GM19397 (cell line): ENCODE measurements at regions not wholly inside any gene's neighbourhood (a gene's known extent, or its start where the extent isn't known, plus 50 kb on each side); places are given as distances from the start of the nearest gene placed in this dataset.

Experiments
- ATAC-seq: cut with Tn5 transposase; IDR thresholded peaks from one replicate; pipeline ENCODE4 v1.9.1; 2021; ENCODE audit warnings: mild to moderate bottlenecking, moderate library complexity; ENCODE audit not compliant: unreplicated experiment

DNA sequence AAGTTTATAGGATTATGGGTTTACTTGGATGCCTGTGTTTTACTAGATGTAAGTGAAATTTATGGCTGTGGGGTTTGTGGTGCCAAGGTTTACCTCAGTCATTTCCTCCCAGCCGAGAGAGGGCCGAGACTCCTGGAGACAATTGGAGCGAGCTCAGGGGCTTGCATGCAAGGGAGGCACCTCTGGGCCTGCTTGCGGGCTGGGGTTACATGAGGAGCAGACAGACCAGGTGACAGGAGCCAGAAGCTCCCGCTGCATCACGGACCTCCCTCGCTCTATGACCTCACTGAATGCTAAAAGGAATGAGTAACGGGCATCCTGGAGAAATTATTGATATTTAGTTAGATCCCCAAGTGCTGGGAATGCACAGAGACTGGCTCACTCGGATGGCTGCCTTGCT lies 275.2 kb upstream of the KIRREL3 start:
- ATAC-seq, result no peak

- ATAC-seq, result no peak
Measured at GRCh38 chr11:127274328-127274676, 273.7 kb upstream of the KIRREL3 start.

GRCh38 chr11:127273593-127274327 lies 273.2 kb upstream of the KIRREL3 start:
- no peak for ATAC-seq

DNA sequence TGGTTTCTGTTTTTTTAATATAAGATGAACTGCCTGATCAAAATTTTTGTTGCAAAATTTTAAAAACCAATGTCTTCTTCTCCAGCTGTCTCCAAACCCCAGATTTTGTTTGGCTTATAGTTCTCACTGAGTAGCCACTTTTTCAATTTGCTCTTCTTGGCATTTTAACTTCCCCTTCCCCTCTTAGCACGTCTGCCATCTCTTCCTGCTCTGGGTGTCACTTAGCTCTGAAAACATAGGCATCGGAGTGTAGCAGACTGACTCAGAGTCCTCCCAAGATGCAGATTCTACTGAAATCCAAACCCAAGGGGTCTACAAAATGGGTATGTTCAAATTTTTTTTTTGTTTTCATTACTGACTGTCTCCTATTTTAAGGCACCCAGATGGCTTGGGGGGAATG lies 270.3 kb upstream of the KIRREL3 start:
- ATAC-seq, result no peak

- ATAC-seq, result no peak
Measured at GRCh38 chr11:127269911-127270310, 269.3 kb upstream of the KIRREL3 start.

DNA sequence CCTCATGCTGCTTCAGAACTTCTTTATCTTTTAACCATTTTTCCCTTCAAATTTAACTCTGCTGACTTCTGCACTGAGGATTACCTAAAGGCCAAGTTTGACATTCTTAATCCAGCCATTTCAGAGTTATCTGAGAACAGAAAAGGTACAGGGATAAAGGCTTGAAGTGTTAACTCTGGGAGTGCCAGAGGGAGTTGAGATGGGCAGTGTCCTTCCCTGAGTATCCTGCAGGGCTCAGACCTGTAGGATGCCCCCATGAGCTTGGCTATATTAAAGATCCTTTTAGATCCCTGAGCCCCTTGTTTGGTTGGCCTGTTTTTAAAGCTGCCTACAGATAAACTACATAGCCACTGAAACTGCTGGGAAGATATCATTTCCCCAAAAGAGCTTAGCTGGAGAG lies 268.4 kb upstream of the KIRREL3 start:
- ATAC-seq, result no peak

- no peak for ATAC-seq
Measured at GRCh38 chr11:127268521-127268920, 268.0 kb upstream of the KIRREL3 start.

- ATAC-seq, result no peak
Measured at GRCh38 chr11:127259102-127259501, 258.5 kb upstream of the KIRREL3 start.

- ATAC-seq, result no peak
Measured at GRCh38 chr11:127255209-127255608, 254.6 kb upstream of the KIRREL3 start.

DNA sequence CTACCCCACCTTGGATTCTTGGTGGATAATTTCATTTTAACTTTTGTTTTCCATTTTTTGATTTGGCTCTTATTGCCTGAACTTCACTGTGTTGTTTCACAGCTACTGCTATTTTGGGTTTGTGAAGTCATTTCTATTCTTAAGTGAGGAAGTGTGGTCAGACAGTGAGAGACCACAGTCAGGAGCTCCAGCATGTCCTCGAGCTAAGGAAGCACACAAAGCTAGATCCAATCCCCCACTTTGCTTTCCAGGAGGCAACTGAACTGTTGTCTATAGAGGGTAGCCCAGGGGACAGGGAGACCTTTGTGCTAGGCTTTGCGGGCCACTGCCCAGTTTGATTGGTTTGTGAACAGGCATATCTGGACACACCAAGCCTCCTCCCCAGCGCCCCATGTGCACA lies 251.8 kb upstream of the KIRREL3 start:
- no peak for ATAC-seq

GRCh38 chr11:127249576-127249975 lies 249.0 kb upstream of the KIRREL3 start:
- no peak for ATAC-seq

DNA sequence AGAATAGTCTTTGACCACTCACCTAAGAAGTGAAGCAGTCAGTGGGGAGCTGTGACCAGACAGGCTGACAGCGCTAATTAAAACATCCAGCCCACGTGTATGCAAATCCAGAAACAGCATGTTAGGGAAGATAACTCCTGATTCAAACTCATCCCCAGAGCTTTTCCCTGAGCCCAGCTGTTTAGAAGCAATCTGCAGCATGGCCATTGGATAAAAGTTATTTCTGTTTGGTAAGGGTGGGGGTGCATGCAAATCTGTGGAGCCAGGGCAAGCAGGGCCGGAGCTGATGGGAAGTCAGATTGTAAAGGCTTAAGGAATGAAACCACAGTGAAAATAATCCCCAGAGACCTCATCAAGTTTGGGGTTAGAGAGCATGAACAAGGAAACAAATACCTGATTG lies 247.9 kb upstream of the KIRREL3 start:
- ATAC-seq, result no peak

GRCh38 chr11:127247261-127247851 lies 246.8 kb upstream of the KIRREL3 start:
- no peak for ATAC-seq

GRCh38 chr11:127242676-127243075 lies 242.1 kb upstream of the KIRREL3 start:
- ATAC-seq, result no peak

- no peak for ATAC-seq
Measured at GRCh38 chr11:127238321-127238720, 237.8 kb upstream of the KIRREL3 start.

GRCh38 chr11:127236776-127237175 lies 236.2 kb upstream of the KIRREL3 start:
- no peak for ATAC-seq

DNA sequence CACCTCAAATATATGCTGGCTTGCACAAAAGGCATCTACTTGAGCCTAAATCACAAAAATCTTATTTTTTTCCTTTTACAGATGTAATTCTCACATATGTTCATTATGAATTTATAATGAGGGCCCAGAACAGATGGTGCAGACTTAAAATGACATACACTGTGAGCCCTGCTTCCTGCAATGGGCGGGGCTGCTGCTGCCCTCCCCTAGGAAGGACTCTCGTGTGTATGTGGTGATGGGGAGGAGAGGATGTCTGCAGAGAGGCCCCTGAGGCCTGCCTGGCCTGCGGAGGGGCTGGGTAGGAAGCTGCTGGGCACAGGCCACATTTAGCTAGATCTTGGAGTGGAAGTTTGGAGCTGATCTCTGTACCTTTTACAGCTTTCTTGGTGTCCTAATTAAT lies 233.4 kb upstream of the KIRREL3 start:
- no peak for ATAC-seq

GRCh38 chr11:127230392-127230791 lies 229.8 kb upstream of the KIRREL3 start:
- ATAC-seq, result no peak

DNA sequence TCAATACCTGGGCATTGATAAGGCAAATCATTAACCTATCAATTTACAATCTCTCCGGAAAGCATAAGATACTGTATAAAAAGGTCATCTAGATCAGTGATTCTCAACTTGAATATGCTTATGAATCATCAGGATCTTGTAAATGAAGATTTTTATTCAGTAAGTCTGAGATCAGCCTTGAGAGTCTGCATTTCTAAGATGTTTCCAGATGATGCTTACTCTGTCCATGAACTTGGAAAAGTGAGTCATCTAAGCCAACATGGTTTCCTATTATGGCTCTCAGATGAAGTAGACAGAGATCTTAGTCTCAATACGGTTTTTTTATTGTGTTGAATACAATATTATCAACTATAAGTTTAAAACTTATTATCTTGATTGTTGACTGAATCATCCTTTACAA lies 226.4 kb upstream of the KIRREL3 start:
- no peak for ATAC-seq

- no peak for ATAC-seq
Measured at GRCh38 chr11:127226380-127226779, 225.8 kb upstream of the KIRREL3 start.

GRCh38 chr11:127225619-127226018 lies 225.0 kb upstream of the KIRREL3 start:
- ATAC-seq, result no peak

DNA sequence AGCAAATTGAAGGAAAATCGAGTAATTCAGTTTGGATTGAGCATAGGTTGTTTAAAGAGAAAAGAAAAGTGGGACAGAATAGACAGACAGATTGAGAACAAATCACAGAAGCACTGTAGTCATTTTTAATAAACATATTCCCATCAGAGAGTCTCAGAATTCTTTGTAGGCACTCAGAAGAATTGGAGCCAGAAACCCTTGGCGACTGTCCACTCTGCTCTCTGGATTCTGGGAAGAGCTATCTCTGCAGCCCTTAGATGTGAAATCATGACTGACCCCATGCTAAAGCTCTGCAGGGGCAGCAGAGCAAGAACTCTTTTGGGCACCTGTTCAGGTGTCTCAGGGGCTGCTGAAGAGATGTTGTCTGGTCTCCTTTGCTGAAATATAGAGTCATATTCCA lies 223.7 kb upstream of the KIRREL3 start:
- ATAC-seq, result no peak

DNA sequence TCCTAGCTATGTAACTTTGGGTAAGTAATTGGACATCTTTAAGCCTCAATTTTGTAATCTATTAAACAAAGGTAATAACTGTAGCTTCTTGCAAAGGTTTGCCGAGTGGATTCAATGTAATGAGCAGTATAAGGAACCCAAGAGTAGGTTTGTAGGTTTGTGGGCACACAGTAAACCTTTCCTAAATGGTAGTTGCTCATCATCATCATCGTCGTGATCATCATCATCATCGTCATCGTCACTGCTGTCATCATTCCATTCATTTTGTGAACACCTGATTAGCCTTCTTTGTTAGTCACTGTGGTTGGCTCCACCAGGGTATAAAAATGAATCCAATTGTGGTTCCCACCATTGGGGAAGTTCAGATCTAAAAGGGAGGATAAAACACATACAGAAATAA lies 223.1 kb upstream of the KIRREL3 start:
- ATAC-seq, result no peak
